ENCODE measurements at regions not wholly inside any gene's neighbourhood (a gene's known extent, or its start where the extent isn't known, plus 50 kb on each side); places are given as distances from the start of the nearest gene placed in this dataset.

- no peaks in the 10 kb centered on the region for H3K27me3 ChIP-seq
- no peak for DNase-seq
- no peaks in the 10 kb centered on the region for H3K9me3 ChIP-seq
- H3K4me3 ChIP-seq, result no peak overlapping the region
- no peaks in the 10 kb centered on the region for H3K36me3 ChIP-seq
These were observed 159.2 kb upstream of the FAM241A start for GRCh38 chr4:111986095-111986494.

DNA sequence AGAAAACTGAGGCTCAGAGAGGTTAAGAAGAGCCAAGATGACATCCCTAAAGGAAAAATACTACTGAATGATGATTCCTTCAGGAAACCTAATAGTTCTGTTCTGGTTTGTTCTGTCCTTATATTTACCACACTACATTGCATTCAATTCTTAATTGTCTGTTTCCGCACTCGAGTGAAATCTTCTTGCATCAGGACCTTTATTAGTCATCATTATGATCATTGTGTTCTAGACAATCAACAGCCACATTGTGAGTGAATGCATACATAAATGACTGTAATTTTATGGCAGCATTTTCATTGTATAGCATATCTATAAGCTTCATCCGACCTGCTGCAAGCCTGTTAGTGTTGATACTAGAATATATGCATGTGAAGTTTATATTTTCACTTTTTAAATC, 156.7 kb upstream of the FAM241A start:
- H3K27me3 ChIP-seq, result no peaks in the 10 kb centered on the region
- DNase-seq, result no peak
- no peak overlapping the region for H3K4me3 ChIP-seq
- no peaks in the 10 kb centered on the region for H3K9me3 ChIP-seq
- H3K36me3 ChIP-seq, result no peaks in the 10 kb centered on the region

GRCh38 chr4:111989817-111990216, 155.4 kb upstream of the FAM241A start:
- H3K4me3 ChIP-seq, result no peak overlapping the region
- H3K36me3 ChIP-seq, result no peaks in the 10 kb centered on the region
- H3K9me3 ChIP-seq, result no peaks in the 10 kb centered on the region
- DNase-seq, result no peak
- no peaks in the 10 kb centered on the region for H3K27me3 ChIP-seq

DNA sequence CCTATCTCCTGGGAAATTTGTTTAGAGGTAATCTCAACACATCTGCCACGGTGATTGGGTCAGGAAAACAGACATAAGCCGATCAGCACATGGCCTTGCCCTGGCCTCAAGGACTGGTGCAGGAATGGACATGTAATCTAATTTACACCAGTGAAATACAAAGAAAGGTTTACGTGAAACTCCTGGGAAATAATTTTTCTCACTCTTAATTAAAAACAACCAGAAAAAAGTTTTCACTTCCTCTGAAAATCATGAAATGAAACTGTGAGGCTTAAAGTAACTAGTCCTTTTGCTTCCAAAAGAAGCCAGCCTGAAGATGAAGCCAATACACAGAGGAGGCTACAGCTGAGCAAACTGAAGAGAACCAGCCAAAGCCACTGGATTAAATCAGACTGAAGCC, 154.1 kb upstream of the FAM241A start:
- Histone ChIP-seq H3K27me3 (no peaks in the 10 kb centered on the region), H3K4me3 (no peak overlapping the region), H3K36me3 (no peaks in the 10 kb centered on the region), H3K9me3 (no peaks in the 10 kb centered on the region)
- DNase-seq, result no peak

DNA sequence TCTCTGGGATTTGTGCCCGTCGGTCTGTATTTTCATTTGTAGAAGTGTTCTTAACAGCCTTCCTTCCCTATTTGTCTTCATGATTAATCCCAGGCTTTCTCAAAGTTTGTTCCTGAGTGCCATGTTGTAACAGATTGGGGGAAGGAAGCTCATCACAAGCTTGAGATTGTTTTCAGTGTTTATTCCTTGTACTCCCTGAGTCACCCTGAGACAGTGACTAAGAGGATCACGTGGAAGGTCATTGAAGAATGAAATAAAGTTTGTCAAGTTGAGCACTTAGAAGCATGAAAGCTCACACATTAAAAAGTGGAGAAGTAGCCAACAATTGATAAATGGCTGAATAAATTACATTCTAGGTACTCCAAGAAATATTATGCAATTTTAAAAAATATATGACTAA, 153.5 kb upstream of the FAM241A start:
- no peak overlapping the region for H3K4me3 ChIP-seq
- no peak for DNase-seq
- no peaks in the 10 kb centered on the region for H3K9me3 ChIP-seq
- no peaks in the 10 kb centered on the region for H3K36me3 ChIP-seq
- H3K27me3 ChIP-seq, result no peaks in the 10 kb centered on the region

DNA sequence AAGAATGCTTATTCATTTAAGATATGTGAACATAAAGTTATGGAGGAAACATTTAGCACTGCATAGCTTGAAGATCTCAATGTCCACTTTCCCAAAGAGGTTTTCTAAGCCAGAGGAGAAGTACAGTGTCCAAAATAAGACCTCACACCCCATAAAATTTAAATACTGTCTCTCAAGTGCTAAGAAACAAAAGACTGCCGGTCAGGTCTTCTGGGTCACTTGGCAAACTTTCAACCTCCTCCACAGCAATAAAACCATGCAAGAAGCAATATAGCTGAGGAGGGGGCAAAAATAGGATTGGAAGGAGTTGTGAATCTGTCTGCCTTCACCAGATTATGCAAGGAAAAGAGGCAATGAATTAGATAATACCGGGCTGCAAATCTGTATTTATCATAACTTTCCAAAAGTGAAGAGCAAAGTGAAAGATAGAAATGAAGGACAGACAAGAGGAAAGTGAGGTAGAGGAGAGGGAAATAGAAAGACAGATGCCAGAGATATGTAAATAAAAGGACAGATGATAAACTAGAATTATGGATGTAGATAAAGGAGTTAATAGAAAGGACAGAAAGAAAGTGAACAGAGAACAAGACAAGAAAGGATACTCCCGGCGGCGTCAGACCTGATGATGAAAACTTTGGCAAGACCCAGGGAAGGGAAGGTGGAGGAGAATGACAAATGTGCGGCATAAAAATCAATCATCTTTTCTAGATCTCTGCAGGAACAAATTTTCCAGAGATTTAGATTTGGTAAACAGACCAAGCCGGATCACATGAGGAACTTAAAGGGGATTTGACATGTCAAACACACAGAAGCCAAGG, 152.7 kb upstream of the FAM241A start:
- Histone ChIP-seq H3K4me3 (no peak overlapping the region), H3K27me3 (no peaks in the 10 kb centered on the region), H3K36me3 (no peaks in the 10 kb centered on the region), H3K9me3 (no peaks in the 10 kb centered on the region)
- DNase-seq, result no peak

DNA sequence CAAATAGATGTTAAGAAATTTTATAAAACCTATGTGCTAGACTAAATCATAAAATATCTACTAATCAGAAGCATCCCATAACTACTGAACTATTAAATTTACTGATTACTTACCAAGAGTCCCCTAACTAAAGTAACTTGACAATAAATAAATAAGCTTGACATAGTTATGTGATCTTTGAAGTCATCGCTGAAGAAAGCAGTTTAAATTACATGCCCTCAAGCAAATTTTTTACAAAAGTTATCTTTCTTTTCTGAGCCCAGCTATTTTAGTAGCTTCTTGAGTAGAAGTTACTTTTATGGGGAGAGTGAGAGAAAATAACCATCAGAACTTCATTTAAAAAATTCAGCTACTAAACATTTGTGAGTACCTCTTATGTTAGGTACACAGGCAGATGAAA, 150.9 kb upstream of the FAM241A start:
- Histone ChIP-seq H3K4me3 (no peak overlapping the region), H3K27me3 (no peaks in the 10 kb centered on the region), H3K9me3 (no peaks in the 10 kb centered on the region), H3K36me3 (no peaks in the 10 kb centered on the region)
- no peak for DNase-seq

GRCh38 chr4:111997785-111998184, 147.5 kb upstream of the FAM241A start:
- no peaks in the 10 kb centered on the region for H3K36me3 ChIP-seq
- DNase-seq, result no peak
- H3K9me3 ChIP-seq, result no peaks in the 10 kb centered on the region
- H3K4me3 ChIP-seq, result no peak overlapping the region
- no peaks in the 10 kb centered on the region for H3K27me3 ChIP-seq

- Histone ChIP-seq H3K36me3 (no peaks in the 10 kb centered on the region), H3K27me3 (no peaks in the 10 kb centered on the region), H3K9me3 (no peaks in the 10 kb centered on the region), H3K4me3 (no peak overlapping the region)
- no peak for DNase-seq
These were observed 145.5 kb upstream of the FAM241A start for GRCh38 chr4:111999801-112000200.

DNA sequence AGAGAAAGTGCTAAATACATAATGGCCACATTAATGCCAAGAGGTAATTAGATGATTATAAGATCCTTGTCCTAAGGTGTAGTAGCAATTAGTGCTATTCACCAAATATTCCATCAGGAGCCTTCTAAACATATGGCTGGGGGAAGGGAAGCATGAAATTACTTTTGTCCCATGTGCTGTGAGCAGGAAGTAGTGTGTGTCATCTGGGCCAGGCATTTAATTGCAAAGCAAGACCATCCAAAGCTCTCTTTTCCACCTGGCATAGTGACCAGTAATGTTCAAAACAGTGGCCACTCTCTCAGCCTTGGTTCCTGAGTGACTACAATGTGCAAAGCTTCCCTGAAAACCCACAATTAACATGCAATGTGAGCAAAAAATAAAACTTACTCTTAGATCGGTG, 144.2 kb upstream of the FAM241A start:
- H3K9me3 ChIP-seq, result no peaks in the 10 kb centered on the region
- no peak for DNase-seq
- no peak overlapping the region for H3K4me3 ChIP-seq
- H3K27me3 ChIP-seq, result no peaks in the 10 kb centered on the region
- H3K36me3 ChIP-seq, result no peaks in the 10 kb centered on the region

DNA sequence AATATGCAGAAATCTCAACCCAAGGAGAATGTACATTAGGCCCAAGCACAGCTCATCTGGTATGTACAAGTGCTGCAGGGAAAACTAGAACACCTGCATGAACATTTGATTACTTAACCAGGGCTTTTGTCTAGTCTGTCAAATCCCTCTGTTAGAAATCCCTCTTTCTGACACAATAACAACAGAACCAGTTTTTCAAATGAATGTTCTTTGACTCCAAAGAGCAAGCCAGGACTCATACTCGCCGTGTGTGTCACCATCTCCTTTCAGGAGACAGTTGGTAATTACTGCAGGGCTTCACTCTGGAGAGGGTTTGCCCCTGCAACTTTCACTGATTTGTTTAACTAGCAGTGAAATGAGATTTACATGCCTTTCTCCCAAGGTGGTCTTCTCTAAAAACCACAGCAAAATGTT, 143.0 kb upstream of the FAM241A start:
- no peak for DNase-seq
- Histone ChIP-seq H3K4me3 (no peak overlapping the region), H3K9me3 (no peaks in the 10 kb centered on the region), H3K36me3 (no peaks in the 10 kb centered on the region), H3K27me3 (no peaks in the 10 kb centered on the region)

- Histone ChIP-seq H3K4me3 (no peak overlapping the region), H3K27me3 (no peaks in the 10 kb centered on the region), H3K9me3 (no peaks in the 10 kb centered on the region), H3K36me3 (no peaks in the 10 kb centered on the region)
- no peak for DNase-seq
These were observed 141.9 kb upstream of the FAM241A start for GRCh38 chr4:112003231-112003907.

DNA sequence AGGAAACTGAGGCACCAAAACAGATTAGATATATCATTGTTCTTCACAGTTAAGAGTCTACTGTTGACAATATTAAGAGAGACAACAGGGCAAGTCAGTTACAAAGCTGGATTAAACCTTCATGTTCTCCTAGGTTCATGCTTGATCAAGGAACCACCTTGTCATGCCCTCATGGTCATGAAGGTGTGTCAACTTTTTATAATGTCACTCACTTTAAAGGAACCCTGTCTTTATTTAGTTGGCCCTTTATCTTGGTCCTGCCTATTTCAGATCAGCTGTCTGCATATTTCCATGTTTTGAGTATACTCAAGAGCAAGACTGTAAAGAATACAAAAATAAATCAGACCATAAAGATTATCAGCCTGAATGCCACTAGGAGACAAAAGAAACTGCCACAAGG, 140.2 kb upstream of the FAM241A start:
- DNase-seq, result no peak
- no peaks in the 10 kb centered on the region for H3K27me3 ChIP-seq
- H3K36me3 ChIP-seq, result no peaks in the 10 kb centered on the region
- no peaks in the 10 kb centered on the region for H3K9me3 ChIP-seq
- no peak overlapping the region for H3K4me3 ChIP-seq

- Histone ChIP-seq H3K4me3 (no peak overlapping the region), H3K36me3 (no peaks in the 10 kb centered on the region), H3K27me3 (no peaks in the 10 kb centered on the region), H3K9me3 (no peaks in the 10 kb centered on the region)
- DNase-seq, result no peak
These were observed 137.9 kb upstream of the FAM241A start for GRCh38 chr4:112007391-112007790.

GRCh38 chr4:112015960-112016359, 129.3 kb upstream of the FAM241A start:
- Histone ChIP-seq H3K4me3 (no peak overlapping the region), H3K27me3 (no peaks in the 10 kb centered on the region), H3K36me3 (no peaks in the 10 kb centered on the region), H3K9me3 (no peaks in the 10 kb centered on the region)
- no peak for DNase-seq

DNA sequence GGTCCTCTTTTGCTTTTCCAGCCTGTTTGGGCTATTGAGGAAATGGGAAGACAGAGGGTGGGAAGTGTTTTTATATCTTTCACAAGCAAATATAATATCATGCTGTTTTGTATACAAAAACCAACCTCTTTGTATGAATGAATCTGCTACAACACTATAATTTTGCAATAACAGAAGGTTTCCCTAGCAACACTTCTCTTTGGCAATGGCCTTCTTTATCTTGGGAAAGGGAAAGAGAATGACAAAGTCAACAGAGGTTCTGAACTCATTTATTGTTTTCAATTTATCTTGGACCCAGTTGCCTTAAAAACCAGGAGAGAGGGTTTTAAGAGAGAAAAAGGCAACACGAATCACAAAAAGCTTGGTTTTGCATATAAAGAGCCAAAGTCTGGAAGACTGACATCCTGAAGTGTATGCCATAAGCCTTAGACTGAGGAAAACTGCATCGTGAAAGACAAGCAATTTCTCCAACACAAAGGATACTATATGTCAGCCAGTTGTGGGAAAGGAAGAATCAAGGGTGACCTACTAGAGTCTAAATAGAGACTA, 121.8 kb upstream of the FAM241A start:
- DNase-seq, result no peak
- no peaks in the 10 kb centered on the region for H3K36me3 ChIP-seq
- H3K9me3 ChIP-seq, result no peaks in the 10 kb centered on the region
- no peaks in the 10 kb centered on the region; the same call in none of the 2 replicates for H3K27me3 ChIP-seq
- H3K4me3 ChIP-seq, result no peak overlapping the region

DNA sequence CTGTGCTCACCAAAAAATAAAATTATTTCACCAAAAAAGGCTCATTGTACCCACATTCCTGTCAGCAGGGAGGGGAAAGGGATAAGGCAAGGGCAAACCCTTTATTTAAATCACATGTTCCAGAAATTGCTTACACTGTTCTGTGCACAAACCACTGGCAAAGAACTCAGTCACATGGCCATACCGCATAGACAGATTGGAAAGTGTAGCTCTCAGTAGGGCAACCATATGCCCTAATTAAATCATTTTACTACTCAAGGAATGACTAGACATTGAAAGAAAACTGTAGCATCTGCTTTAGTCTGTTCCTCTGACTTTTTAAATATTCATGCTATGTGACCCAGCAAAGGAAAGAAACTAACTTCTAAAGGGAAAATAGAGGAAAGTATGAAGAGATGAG, 119.2 kb upstream of the FAM241A start:
- no peaks in the 10 kb centered on the region for H3K36me3 ChIP-seq
- H3K27me3 ChIP-seq, result no peaks in the 10 kb centered on the region; the same call in none of the 2 replicates
- no peaks in the 10 kb centered on the region for H3K9me3 ChIP-seq
- DNase-seq, result no peak
- no peak overlapping the region for H3K4me3 ChIP-seq

GRCh38 chr4:112029771-112030171, 115.5 kb upstream of the FAM241A start:
- H3K36me3 ChIP-seq, result no peaks in the 10 kb centered on the region
- H3K27me3 ChIP-seq, result peaks cover 6% of the 10 kb centered on the region
- peak; percentile 4 for DNase-seq
- H3K4me3 ChIP-seq, result no peak overlapping the region
- no peaks in the 10 kb centered on the region for H3K9me3 ChIP-seq

Data from MG63 (cell line).